Osteoblast (primary cell): ENCODE measurements at regions not wholly inside any gene's neighbourhood (a gene's known extent, or its start where the extent isn't known, plus 50 kb on each side); places are given as distances from the start of the nearest gene placed in this dataset.

Experiments used
- DNase-seq: peaks from one replicate; pipeline ENCODE4 v3.0.0; 2011; ENCODE audit warnings: low spot score, mixed read lengths; ENCODE audit not compliant: insufficient read length; ENCODE audit errors: missing footprints
- H2AFZ ChIP-seq: 2 replicates; pipeline ENCODE4 v1.6.0; 2011; ENCODE audit warnings: mild to moderate bottlenecking, low read length
- H3K27ac ChIP-seq: 2 replicates; pipeline ENCODE4 v1.5.1; 2011; ENCODE audit warnings: mild to moderate bottlenecking, low read depth, low read length, moderate library complexity
- H3K27me3 ChIP-seq: 2 replicates; pipeline ENCODE4 v1.6.0; 2012; ENCODE audit warnings: mild to moderate bottlenecking, control low read depth, inconsistent platforms, low read length, moderate library complexity; ENCODE audit not compliant: insufficient read depth
- H3K36me3 ChIP-seq: 2 replicates; pipeline ENCODE4 v1.5.1; 2011; ENCODE audit warnings: mild to moderate bottlenecking, low read length, control low read depth, moderate library complexity; ENCODE audit not compliant: insufficient read depth
- H3K4me1 ChIP-seq: 2 replicates; pipeline ENCODE4 v1.5.1; 2011; ENCODE audit warnings: mild to moderate bottlenecking, low read length, control low read depth, moderate library complexity; ENCODE audit not compliant: insufficient read depth
- H3K4me2 ChIP-seq: 2 replicates; pipeline ENCODE4 v1.6.0; 2011; ENCODE audit warnings: mild to moderate bottlenecking, low read length; ENCODE audit not compliant: insufficient read depth
- H3K4me3 ChIP-seq: fragments of 200-600 bp; sonication (generic); 3 replicates; pipeline ENCODE4 v1.5.1; 2012; ENCODE audit warnings: mild to moderate bottlenecking, low read length, inconsistent platforms; ENCODE audit not compliant: insufficient read depth
- H3K79me2 ChIP-seq: 2 replicates; pipeline ENCODE4 v1.6.0; 2012; ENCODE audit warnings: mild to moderate bottlenecking, low read length, control low read depth, inconsistent platforms; ENCODE audit not compliant: insufficient read depth
- H3K9me3 ChIP-seq: 2 replicates; pipeline ENCODE4 v1.5.1; 2011; ENCODE audit warnings: low read depth, low read length, control low read depth
- H4K20me1 ChIP-seq: 2 replicates; pipeline ENCODE4 v1.6.0; 2012; ENCODE audit warnings: mild to moderate bottlenecking, low read length, control low read depth; ENCODE audit not compliant: insufficient read depth
- CTCF ChIP-seq: IDR thresholded peaks from 2 replicates; pipeline ENCODE4 v1.5.1; 2011; ENCODE audit warnings: mild to moderate bottlenecking, low read depth, low read length, moderate library complexity; ENCODE audit errors: extremely low read depth

DNA sequence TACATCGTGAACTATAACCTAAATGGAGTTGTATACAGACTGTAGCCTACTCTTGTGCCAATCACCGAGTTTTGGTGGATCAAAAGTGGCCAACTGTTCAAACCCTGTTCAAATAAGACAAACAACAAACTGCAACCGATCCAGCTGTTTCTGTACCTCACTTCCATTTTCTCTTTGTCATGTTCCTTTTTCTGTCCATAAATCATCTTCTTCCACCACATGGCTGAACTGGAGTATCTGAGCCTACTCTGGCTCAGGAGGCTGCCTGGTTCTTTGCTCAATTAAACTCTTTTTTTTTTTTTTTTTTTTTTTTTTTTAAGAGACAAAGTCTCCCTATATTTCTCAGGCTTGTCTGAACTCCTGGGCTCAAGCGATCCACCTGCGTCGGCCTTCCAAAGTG lies 59.0 kb upstream of the NPVF start:
- no peak overlapping the region for H3K27ac ChIP-seq
- no peak overlapping the region for H2AFZ ChIP-seq
- no peak for DNase-seq
- H3K27me3 ChIP-seq = no peaks in the 10 kb centered on the region
- no peaks in the 10 kb centered on the region for H3K36me3 ChIP-seq
- no peaks in the 10 kb centered on the region for H3K9me3 ChIP-seq
- no peak for TF ChIP-seq CTCF
- no peaks in the 10 kb centered on the region for H4K20me1 ChIP-seq
- H3K4me2 ChIP-seq = no peak overlapping the region
- no peaks in the 10 kb centered on the region for H3K4me1 ChIP-seq
- no peaks in the 10 kb centered on the region for H3K79me2 ChIP-seq
- no peak overlapping the region for H3K4me3 ChIP-seq

GRCh38 chr7:25288556-25289307 lies 60.4 kb upstream of the NPVF start:
- Histone ChIP-seq H3K36me3 (no peaks in the 10 kb centered on the region), H3K4me1 (no peaks in the 10 kb centered on the region), H2AFZ (no peak overlapping the region), H3K9me3 (no peaks in the 10 kb centered on the region), H3K27ac (no peak overlapping the region), H3K4me2 (no peak overlapping the region), H3K27me3 (no peaks in the 10 kb centered on the region), H3K79me2 (no peaks in the 10 kb centered on the region), H4K20me1 (no peaks in the 10 kb centered on the region), H3K4me3 (no peak overlapping the region)
- TF ChIP-seq CTCF = no peak
- DNase-seq = no peak

DNA sequence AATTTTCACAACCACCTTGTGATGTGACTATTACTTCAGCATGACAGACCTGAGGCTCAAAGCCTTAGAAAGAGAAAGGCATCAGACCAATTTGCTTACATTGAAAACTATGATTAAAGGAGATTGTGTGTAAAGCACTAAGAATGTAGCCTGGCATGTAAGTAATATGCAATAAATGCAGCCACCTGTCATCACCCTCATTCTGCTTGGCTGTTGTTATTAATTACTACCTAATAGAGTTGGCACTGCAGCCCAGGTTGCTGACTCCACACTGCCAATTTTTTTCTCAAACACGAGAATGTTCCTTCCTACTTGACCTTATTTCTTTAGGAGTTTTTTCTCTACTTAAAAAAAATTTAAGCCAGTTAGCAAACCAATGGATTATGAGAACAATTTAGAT lies 61.2 kb upstream of the NPVF start:
- H4K20me1 ChIP-seq = no peaks in the 10 kb centered on the region
- H3K79me2 ChIP-seq = no peaks in the 10 kb centered on the region
- no peaks in the 10 kb centered on the region for H3K27me3 ChIP-seq
- no peak for DNase-seq
- H3K9me3 ChIP-seq = no peaks in the 10 kb centered on the region
- H3K4me1 ChIP-seq = no peaks in the 10 kb centered on the region
- no peaks in the 10 kb centered on the region for H3K36me3 ChIP-seq
- H2AFZ ChIP-seq = no peak overlapping the region
- H3K4me3 ChIP-seq = no peak overlapping the region
- no peak for TF ChIP-seq CTCF
- no peak overlapping the region for H3K27ac ChIP-seq
- H3K4me2 ChIP-seq = no peak overlapping the region

DNA sequence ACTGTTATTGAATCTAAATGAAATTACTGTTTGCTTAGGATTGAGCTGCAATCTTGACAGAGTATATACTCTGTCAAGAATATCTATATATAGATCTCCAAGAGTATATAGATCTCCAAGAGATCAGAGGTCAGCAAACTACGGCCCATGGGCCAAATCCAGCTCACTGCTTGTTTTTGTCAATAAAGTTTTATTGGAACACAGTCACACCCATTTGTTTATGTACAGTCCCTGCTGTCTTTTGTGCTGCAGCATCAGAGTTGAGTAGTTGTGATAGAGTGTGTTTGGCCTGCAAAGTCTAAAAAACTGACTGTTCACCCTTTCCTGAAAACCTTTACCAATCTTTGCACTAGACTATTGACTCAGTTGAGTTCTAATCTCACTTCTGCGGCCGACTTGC lies 66.3 kb upstream of the NPVF start:
- Histone ChIP-seq H3K4me2 (no peak overlapping the region), H3K9me3 (no peaks in the 10 kb centered on the region), H2AFZ (no peak overlapping the region), H3K4me1 (no peaks in the 10 kb centered on the region), H3K4me3 (no peak overlapping the region), H3K36me3 (no peaks in the 10 kb centered on the region), H4K20me1 (no peaks in the 10 kb centered on the region), H3K27ac (no peak overlapping the region), H3K79me2 (no peaks in the 10 kb centered on the region), H3K27me3 (no peaks in the 10 kb centered on the region)
- no peak for DNase-seq
- no peak for TF ChIP-seq CTCF
